HG03565 (cell line): ENCODE measurements at regions not wholly inside any gene's neighbourhood (a gene's known extent, or its start where the extent isn't known, plus 50 kb on each side); places are given as distances from the start of the nearest gene placed in this dataset.

Experiments
- ATAC-seq: cut with Tn5 transposase; IDR thresholded peaks from one replicate; pipeline ENCODE4 v1.9.1; 2021; ENCODE audit warnings: mild to moderate bottlenecking, moderate library complexity; ENCODE audit not compliant: unreplicated experiment

DNA sequence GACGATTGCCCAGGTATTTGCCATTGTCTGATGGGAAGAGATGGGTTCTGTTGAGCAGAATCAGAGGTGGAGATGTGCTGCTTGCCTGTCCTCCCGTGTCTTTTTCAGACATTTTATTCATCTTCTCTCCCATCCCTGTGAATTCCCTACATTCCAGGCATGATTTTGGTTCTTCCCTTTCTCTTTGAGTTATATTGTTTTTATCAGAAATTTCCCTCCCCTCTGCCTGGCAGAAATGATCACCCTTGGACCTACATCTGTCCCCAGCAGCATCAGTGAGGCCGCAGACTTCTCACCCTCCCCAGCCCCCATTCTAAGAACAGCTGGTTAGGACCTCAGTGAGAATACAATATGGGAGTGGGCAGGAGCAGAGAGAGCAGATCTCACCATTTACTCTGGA is 640.2 kb downstream of the CCDC171 start:
- no peak for ATAC-seq

DNA sequence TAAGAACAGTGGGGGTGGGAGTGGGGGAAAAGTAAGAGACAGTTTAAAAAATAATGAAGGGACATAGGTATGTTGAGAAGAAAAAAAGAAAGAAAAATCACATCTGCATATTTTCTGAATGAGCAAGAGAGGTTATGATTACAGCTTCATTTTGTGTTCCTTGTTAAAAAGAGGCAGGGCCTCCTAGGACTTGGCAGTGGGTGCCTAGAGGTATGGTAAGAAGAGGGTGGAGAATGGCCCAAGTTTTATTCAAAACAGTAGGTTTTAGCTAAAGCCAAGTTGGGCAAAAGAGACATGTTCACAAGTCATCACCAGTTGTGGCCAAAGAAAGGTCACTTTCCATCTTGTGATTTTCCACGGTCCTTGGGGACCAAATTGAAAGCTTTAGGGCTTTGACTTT is 643.4 kb downstream of the CCDC171 start:
- ATAC-seq = no peak

DNA sequence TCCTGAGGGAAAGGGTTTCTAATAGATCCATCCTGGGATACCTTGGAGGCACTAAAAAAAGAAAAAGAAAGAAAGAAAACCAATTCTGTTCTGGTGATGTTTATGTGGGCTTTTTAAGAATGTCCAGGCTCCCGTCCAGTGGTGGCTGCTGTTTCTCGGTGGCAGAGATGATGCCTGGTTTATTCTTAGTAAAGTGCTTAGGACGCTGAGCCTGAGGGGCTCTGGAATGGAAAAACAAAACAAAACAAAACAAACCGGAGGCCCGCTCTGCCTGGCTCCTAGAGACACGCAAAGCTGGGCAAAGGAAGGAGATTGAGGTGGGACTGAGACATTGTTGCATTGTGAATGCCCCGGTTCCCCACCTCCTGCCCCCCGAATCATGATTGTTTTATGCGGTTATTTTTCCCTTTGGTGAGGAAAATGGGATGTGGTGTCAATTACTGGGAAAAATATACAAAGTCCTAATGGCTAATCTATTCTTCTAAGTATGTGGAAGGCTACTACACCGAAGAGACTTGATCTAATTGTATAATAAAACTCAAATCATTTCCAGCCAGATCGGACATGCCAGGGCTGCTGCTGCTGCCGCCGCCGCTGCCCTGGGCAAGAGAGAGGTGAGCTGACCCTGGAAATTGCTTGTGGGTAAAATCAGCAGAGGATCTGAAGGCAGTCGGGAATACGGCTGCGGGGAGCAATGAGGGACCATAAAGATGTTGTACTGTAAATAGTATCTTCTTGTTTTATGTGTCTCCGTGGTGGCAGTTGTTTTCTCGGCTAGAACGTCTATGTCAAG is 644.9 kb downstream of the CCDC171 start:
- ATAC-seq = no peak

DNA sequence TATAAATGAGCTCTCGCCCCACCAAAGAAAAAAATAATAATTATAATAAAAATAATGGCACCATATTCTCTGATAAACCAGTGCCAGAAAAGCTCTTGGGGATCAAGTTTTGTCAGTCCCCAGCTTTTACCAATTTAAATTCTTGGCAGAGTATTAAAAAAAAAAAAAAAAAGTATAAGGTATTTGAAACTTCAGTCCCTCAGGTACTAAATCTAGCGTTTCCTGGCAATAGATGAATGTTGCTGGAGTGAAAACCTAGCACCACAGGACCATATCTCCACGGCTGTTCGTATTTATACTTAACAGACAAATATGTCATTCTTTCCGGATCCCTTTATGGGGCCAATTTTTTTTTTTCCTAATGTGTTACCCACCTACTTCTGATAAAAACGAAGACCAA is 646.2 kb downstream of the CCDC171 start:
- no peak for ATAC-seq

DNA sequence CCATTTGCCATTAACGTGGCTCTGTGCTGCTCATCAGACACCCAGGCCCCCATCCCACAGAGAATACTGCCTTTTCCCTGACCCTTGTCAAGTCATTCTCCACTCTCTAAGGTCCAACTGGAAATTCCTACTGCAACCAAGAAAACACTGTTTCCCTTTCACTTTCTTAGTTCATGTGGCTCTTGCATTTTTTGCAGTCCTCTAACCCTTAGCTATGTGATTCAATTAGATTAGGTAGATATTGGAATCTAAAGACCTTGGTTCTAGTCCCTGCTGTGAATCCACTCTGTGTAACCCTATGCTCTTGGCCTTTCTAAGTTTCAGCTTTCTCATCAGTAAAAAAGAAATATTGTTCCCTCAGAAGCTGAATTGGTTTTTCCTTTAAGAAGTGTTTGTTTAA is 649.4 kb downstream of the CCDC171 start:
- no peak for ATAC-seq

DNA sequence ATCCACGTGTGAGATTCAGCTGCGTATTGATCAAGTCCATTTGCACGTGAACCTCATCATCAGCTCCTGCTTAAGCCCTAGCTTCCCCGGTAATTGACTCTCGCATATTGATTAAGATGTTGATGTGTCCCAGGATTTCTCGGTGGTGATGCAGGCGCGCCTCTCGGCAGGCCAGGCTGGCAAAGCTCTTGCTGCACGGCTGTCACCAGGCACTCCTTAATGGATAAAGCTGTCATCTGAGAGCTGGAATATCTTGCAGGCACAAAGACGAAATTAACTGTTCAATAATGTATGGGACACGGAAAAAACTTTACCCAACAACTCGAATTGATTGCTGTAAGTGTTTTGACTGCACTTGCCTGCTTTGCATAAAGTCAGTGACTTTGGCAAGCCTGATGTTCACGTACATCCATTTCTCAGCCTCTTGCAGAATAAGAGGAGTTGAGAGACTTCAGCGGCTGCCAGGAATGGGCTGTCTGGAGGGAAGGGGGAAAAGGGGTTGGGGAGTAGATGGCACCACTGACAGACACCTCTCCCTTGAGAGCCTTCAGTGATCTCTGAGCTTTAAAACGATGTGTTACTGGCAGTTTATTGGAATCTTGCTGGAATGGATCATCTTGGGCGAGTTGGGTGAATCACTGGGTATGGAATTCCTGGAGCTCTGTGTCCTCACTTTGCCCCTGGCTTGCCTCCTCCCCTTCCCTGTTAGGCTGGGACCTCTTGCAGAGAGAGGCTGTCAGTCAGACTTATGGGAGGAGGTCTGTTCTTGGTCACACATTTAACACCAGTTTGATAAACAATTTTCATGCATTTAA is 650.3 kb downstream of the CCDC171 start:
- no peak for ATAC-seq

DNA sequence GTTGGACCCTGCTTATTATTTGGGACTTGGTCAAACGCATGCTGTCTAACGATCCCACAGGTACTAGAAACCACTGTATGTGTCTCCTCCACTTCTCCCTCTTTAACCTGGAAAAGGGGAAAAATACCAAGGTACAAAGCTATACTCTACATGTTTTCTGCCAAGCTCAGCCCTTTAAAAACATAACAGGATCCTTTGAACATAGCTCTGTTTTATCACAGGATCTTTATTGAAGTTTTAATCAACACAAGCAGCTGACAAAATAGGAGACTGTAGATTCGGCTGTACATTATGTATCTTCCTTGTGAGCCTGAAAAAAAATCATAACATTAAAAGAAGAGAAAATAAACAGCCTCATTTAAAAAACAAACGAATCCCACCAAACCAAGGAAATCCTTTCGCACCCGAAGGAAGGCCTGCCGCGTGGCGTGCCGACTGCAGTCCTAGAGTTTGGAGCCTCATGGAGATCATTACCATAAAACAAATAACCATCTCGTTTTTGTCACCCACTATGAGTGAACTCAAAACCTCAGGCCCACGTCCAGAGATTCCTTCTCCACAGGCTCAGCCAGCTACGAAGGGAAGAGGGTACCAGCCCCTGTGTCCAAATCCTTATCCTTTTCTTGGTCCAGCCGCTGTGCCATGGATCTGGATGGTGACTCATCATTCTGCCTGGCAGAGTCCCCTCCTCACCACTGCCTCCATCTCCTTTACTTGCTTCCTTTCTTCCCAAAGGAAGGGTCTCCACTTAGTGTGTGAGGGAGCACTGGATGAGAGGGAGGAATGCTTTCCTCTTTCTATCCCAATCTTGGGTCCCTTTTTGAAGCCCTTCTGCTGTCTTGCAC is 651.1 kb downstream of the CCDC171 start:
- no peak for ATAC-seq

DNA sequence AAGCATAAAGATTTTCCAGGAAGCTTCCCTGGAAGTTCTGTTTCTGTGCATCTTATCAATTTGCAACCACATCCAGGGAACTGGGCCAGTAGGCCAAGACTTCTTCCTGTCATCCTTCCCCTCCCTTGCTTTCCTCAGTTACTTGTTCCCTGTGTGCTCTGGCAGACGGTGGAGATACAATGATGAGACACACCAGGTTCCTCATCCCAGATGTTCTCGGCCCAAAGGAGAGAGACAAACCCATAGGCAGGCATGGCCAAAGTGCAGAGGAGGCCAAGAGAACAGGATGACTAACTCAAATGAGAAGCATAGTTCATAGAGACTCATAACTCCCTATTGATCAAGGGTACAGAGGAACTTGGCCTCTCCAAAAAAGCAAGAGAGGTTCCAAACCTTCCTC is 652.6 kb downstream of the CCDC171 start:
- ATAC-seq = no peak

DNA sequence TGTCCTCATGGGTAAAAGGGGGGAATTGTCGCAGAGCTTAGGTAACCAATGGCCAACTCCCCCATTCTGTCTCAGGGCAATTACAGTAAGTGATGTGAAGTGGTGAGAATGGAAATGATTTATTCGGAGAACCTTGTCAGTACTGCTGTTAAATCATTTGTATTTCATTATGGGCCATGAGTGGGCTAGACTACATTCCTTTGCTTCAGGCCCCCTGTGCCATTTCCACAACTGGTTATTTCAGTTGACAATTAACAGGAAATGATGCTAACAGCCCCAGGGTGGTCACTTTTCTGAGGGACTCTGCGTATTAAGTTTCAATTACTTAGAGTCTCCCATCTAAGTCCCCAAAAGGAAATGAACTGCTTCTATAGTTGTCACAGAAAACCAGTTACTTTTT is 653.7 kb downstream of the CCDC171 start:
- ATAC-seq = no peak

DNA sequence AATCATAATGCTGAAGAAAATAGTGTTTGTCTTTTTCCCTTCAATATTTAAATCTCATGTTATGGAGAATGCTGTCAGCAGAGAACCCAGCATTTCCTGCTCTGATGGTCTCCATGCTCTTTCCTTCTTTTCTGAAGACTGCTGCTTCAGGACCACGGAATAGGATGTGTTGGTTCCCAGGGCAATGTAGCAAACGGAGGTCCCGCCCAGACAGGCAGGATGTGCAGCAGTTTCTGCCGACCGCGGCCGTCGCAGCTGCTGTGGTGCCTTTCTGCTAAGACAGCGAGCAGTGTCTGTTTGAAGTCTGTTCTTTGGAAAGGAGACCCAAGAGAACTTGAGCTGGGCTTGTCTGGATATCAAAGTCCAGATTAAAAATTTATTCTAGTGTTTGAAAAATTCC is 654.3 kb downstream of the CCDC171 start:
- ATAC-seq = no peak

DNA sequence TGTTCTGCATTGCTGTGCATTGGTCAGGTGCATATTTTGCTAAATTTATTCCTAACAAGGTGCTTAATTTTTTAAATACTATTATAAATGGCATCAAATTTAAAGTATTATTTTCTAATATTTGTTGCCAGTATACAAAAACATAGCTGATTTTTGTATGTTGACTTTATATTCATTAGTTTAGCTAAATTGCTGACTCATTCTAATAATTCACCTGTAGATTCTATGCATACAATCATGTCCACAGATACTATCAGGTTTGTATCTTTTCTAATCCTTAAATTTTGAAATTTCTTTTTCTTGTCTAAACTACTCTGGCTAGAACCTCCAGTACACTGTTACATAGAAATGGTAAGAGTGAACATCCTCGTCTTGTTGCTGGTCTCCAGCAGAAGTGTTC is 657.6 kb downstream of the CCDC171 start:
- ATAC-seq = no peak

DNA sequence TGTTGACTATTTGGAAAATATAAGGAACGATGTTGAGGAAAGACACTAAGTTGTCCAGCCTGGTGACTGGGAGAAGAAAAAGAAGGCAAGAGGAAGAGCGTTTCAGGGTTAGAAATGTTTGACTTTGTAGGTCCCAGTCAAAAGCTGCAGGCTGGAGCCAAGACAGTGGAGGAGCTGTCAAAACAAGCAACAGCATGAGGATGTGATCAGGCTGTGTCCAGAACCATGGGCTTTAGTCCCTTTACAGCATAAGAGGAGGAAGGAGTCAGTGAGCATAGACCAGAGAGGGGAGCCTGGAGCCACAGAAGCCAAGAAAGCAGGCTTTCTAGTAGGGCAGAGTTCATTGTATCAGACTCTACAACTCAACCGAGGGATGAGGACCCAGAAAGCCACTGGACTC is 658.5 kb downstream of the BNC2 start:
- no peak for ATAC-seq

DNA sequence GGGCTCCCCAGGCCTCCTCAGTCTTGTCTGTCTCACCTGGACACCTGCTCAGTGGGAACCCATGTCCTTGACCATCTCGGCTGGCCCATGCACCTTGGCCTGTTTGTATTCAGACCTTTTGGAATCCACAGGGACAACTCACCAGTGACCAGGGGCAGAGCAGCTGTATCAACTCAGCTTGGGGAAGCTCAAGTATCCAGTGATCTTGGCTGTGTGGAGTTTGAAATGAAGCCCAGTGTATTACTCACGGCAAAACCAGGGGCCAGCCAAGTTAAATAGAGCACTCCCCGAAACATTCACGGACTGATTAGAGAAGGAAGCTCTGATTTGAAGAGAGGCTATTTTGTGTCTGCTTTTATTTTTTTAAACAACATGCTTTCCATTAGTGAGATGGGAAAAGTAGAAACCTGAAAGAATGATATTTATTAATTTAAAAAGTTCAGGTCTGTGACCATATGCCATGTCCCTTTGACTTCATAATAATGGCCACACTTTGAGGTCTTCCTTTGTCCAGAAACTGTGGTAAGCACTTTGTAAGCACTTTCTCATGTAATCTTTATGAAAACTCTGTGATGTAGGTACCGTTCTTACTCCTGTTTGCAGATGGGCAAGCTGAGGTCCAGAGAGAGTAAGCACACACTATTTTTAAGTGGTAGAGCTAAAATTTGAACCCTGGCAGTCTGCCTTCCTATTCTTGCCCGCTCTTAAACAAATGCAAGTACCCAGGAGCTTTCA is 656.5 kb downstream of the BNC2 start:
- no peak for ATAC-seq

DNA sequence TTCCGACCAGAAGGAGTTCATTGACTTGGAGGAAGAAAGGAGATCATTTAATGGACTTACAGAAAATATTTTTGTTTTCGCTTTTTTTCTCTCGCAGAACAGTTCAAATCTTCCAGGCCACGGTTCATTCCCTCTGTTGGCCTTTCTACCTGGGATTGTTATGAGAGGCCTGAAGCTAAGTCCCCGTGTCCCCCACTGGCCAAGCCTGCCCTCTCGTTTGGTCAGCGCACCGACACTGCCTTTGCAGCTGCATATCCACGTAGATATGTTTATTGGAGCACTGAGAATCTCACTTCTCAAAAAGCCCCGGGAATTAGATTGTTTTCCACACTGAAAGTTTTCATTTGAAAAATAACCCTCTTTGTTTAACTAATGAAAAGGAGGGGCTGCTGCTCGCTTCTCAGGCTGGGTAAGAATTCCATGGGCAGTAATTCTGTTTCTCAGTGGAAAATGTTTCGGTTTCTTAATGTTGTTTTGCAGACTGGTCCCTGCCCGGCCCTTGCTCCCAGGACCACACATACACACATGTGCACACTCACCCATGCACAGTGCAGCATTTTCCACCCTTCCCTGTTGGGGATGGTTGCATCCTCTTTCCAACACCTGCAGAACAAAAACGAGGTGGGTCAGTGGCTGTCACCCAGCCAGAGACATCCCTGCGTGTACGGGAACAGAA is 655.7 kb downstream of the BNC2 start:
- no peak for ATAC-seq

DNA sequence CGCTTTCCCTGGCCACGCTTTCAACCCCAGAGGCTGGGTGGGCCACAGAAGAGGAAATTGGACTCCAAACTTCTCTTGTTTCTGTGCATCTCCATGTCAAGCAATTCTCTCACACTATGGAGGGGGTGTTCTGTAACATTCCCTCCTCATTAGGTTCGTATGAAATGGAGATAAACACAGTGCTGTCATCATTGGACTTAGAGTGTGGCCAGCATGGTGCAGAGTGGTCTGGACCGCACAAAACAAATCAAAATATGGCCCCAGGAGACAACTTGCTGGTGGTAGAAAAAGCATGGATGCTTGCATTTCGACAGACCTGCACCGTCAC is 655.2 kb downstream of the BNC2 start:
- no peak for ATAC-seq

DNA sequence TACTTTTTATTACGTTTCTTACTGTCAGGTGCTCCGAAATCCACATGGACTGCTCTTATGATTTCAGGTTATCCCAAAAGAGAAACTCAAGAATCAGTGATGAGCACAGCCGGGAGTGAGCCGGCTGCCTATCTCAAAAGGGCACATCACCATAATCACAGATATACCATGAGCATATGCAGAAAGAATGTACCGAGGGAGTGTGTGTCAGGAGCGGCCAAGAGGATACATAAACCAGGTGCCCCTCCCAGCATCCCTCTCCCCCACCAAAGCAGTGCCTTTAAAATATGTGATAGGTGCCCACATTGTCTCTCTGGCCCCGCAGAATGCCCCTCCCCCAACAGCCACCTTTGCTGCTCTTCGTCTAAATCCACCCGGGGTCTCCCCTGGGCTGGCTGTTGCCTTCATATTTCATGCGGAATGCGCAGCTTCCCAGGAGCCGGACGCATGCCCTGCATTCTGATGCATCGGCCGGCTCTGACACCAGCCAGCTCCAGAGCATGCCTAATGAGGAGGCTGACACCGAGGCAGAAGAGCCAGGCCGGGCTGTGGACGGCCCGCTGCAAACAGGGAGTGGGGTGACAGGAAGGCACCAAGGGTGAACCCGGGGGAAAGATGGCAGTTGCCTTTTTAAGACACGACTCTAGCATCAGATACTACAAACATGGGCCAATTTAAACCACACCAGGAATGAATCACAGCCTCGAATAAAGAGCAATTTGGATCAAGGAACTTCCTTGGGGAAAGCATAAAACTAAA is 652.3 kb downstream of the BNC2 start:
- no peak for ATAC-seq

DNA sequence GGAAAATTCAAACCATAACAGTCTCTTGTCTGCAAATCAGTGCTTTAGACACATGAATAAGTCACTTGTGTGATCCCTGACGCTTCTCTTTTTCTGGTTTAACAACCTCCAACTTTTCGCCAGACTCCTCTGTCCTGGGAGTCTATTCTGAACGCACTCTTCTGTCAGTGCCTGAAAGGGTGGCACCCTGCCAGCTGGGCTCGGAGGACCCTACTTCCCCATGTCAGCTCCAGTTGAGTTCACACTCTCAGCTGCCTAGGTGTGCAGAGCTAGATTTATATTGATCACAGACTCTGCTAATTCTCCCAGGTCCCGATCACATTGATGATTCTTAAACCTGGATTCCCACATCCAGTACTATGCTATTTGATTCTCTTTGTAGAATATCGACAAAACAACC is 649.1 kb downstream of the BNC2 start:
- ATAC-seq = peak; percentile 6

DNA sequence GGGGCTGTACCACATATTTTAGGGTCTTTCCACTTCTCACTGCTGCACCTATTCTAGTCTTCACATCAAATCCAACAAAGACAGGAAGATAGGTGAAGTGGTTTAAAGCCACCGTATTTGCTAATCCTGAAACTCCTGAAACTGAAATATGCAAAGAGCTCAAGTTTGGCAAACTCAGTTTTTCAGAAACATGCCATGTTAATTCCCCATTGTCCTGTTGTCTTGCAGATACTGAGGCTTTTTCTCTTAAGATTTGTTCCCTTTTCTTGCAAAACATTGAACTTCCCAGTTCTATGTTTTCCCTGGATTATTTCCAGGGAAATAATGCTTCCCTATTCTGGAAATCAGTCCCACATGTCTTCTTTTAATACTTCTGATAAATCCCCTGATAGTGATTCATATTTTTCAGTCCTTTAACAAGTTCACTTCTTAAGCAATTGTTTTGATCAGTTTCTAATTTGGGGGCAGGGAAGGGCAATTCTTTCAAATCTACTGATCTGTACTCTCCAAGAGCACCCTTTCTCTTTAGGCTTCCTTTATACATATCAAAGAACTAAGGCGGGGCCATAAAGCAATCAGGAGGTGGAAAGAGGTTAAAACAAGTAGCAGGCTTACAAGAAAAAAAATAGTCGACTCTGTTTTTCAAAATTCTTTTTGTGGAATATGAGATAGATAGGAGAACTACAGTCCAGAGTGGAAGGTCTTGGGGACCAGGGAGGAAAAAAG is 648.5 kb downstream of the BNC2 start:
- ATAC-seq = peak; percentile 59
